HG02623 (cell line): ENCODE measurements at regions not wholly inside any gene's neighbourhood (a gene's known extent, or its start where the extent isn't known, plus 50 kb on each side); places are given as distances from the start of the nearest gene placed in this dataset.

Experiments used
- ATAC-seq: cut with Tn5 transposase; IDR thresholded peaks from one replicate; pipeline ENCODE4 v1.9.1; 2021; ENCODE audit warnings: moderate library complexity; ENCODE audit not compliant: unreplicated experiment

DNA sequence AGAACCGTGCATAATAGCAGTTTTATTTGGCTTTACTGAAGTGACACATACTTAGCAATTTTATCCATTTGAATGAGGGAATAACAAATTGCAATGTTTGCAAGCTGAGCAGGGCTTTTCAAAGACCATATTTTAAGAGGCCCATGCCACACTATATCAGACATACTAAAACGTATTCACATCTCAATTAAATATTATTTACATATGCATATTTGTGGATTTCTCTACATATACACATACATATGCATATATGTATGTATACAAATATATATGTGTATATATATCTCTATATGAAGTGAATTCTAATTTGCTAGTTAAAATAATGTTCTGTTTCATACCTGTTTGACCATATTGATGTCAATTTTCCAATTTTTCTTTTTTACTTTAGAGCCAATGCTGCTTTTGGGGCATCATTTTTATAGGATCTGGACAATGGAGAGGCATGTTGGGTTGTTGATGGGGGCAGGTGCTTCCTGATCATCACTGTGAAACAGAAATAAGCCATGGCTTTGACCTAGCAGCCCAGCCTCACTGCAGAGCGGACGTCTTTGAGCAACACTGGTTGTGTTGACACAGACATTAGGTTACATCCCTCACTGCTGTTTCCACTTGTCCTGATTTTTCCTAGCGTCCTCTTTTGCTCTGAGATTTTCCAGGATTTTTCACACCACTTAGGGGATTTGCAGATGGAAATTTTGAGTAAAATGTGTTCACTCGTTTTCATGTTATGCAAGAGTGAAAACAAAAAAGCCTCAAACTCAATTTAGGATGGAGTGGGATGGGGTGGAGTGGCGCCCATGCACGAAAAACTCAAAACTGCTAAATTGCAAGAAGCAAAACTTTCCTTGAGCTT lies 56.9 kb downstream of the RDH14 start:
- ATAC-seq: no peak

DNA sequence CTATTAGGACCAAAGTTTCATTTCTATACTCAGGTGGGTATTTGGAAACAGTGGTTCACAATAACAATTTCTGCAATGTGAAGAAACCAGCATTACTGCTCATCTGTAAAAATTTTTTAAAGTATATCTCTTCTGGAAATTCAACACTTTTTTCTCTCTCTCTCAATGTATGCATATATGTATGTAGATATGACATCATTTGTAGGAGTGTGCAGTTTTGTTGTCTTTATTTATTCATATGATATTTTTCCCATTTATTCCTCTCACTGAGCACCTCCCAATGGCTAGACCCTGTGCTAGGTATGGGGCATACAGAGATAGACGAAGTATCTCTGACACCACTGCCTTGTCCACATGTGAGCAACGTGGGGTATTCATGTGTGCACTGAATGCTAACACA lies 58.3 kb downstream of the RDH14 start:
- ATAC-seq: no peak

DNA sequence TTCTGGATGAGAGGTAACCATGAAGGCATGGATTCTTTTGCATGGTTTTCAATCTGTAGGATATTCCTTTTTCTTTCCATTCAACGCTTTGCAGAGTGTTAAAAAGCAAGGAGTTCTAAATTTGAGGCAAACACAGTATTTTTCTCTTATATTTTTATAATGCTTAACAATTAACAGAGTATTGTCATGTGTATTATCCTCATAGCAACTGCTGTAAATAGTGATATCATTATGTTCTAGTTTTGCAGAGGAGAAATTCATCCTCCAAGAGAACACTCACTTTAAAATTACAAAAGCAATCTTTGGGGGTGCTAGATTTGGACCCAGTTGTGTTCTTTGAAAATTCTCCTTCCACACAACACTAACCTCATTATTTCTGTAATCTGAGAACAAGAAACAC lies 58.7 kb downstream of the RDH14 start:
- no peak for ATAC-seq

DNA sequence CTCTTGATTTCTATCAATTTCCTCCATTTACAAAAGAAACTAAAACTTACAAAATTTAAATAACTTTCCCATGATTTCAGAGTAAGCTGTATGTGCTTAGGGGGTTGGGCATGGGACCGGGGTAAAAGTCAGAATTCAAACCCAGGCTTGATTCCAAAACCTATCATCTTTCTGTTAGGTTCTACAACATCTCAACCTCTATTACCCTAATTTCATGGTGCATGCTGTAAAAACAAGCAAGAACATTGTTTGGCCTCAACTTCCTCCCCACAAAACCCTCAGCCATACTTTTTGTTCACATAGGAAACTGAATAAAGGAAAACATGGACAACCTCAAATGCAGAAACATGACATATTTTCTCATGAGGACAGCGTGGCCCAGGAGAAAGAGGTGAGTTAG lies 59.3 kb downstream of the RDH14 start:
- no peak for ATAC-seq

DNA sequence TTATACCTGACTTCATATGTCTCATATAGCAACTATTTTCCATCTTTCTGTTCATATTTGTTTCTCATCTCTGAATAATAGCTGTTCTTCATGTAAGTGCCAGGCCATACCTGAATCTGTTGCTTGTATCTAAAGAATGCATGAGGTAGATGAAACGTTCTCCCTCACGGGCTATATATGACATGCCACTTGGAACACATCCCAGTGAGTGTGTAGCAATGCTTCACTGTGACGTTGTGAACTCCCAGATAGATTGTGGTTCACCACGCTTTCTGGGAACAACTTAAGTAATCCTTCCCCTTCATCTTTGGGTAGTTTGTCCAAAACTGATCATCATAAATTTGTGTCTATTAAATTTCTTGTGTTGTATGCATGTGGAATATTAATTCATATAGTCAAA lies 60.1 kb downstream of the RDH14 start:
- no peak for ATAC-seq

DNA sequence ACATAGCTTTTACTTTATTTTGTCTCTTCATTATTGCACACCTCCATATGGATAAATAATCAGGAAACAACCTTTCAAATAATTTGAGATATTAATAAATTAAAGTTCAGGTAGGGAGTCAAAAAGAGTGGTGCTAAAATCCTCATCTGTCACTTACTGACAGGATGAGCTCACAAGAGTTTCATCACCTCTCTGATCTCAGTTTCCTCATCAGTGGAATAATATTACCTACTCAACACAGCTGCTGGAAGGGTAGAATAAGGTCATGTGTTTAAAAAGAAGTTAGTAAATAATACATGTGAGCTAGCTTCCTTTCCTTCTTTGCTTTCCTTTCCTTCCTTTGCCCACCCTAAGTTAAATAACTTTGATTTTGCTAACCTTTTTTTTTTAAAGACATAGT lies 61.9 kb downstream of the RDH14 start:
- no peak for ATAC-seq

DNA sequence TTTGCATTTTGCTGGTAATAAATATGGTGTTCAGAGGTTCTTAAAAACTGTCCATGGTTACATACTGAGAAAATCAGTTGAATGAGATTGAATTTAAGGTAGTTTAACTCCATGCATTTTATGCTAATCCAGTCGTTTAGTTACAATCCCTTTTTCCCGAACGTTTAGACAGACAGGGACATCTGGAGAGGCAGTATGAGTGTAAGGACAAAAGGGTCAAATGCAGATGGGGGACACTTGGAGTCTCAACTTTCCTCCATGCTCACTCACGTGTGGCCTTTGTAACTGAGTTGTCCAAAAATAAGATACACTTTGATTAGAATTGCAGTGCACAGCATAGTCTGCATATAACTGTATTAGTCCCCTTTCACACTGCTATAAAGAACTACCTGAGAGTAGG lies 63.9 kb downstream of the RDH14 start:
- no peak for ATAC-seq

DNA sequence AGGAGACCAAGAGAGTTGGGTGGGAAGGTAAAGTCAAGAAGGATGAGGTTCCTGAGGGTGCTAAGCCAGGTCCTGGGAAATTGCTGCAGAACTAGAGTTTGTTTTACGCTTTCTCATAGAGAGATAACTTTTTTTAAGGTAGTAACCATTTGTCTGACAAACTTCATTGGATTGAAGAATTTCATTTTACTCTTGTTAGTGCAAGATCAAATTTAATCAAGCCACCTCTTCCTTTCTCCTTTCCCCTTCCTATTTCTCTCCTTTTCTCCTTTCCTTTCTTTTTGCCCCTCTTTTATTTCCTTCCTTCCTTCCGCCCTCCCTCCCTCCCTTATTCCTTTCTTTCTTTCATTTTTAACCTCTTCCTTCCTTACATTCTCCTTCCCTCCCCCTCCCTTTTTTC lies 65.4 kb downstream of the RDH14 start:
- no peak for ATAC-seq

DNA sequence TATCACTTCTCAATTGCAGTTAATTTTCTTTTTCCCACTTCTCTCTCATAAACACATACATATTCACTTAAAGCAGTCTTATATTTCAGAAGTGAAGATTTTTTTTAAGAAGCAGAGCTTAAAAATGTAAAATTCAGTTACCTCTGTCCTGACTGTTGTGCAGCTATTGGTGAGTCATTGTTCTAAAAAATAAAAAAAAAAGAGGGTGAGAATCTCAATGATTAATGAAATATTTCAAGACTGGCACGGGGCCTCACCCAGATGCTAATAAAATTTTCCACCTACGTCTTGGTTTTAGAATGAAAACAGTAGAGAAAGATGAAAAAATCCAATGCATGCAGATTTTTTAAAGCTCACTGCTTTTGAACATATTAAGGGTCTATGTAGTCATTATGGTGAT lies 67.7 kb downstream of the RDH14 start:
- no peak for ATAC-seq

DNA sequence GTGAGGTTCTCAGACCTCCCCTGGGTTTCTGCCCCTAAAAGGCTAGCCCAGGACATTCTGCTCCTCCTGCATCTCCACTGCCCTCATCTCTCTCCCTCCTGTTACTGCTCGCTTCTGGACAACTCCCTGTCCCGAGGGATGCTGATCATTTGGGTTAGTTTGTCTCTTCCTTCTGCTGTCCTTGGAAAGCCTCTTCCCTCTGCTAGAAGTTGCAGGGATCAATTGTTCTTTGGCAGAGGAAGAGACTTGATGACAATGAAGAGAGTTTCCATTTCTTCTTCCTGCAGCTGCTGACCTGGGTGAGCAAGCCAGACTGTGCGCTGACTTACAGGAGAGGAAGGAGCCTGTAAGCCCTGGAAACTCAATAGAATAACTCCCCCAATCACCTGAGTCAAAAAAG lies 68.9 kb downstream of the RDH14 start:
- ATAC-seq: no peak

DNA sequence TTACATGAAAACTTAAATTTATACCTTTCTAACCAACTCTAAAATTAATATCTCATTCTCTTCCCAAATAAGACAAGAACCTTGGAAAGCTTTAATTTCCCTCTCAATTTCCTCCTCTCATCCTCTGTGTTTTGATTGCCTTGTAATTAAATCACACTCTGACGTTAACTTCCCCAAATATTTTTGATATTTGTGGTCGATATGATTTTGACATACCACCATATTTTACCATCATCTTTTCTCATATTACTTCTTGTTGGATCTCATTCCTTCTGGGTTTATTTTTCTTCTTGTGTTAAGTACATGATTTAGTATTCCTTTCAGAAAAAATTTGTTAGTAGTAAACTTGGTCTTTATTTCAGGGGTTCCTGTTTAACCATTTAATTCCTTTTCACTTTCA lies 69.6 kb downstream of the RDH14 start:
- ATAC-seq: no peak

DNA sequence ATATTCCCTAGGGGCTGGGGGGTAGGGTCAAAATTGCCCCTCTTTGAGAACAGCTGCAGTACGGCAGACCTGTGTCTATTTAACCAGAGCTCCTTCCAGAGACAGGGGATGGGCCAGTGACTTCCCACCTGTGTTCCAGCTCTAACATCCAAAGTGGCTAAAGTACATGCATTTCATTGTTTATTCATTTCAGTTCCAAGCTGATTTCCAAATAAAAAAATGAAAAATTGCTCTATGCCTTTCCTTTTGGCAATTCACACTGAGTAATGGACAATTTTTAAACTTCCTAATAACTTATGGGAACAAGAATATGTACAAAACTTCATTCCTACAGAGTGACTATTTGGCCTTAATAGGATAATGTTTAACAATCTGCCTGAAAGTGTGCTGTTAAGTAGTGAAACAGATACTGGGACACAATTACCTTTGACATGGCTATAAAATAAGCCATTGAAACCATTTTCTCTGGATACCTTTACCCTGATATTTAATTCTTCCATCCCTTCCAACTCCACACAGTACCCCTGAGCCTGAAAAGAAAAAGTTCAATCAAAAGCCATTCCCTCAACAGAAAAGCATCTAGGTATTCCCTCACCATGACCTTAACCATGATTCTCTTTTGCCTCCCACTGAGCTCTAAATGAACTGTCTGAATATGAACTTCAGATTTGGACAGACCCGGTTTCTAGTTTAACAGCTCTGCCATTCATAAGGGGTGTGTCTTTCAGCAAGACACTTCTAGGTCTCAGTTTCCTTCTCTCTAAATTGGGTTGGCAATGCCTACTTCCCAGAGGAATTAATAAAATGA lies 73.1 kb downstream of the RDH14 start:
- ATAC-seq: no peak

DNA sequence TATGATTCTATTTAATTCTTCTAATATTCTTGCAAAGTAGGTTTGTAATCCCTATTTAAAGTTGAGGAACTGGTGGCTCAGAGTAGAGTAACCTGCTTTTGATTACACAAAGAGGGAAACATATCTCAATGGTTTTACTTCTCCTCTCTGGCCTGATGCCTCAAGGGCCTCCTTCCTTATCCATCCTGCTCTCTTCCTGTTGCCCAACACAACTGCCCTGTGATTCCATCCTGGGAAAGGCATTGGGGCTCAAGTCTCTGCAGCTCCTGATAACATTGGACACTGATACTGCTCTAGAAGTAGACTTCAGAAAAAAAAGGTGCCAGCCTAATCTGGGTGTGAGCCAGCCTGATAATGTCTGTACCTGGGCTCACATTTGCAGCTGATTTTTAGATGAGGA lies 75.8 kb downstream of the RDH14 start:
- no peak for ATAC-seq

DNA sequence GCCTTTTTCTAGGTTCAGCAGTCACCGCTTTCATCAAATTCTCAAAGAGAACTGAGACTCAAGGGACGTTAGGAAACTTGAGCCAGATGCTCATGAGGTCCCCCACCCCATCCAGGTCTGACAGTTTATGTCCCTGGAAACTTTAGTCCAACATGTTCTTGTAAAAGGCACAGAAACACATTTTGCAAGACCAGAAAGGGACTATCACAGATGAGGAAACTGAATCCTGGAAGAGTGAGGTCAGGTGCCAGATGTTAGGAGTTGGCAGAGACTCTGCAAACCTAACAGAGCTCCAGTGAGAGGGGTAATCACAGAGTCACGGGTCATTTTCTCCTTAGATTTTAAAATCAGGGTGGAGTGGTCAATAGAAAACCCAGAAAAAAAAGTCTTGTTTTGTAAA lies 76.6 kb downstream of the RDH14 start:
- ATAC-seq: no peak

DNA sequence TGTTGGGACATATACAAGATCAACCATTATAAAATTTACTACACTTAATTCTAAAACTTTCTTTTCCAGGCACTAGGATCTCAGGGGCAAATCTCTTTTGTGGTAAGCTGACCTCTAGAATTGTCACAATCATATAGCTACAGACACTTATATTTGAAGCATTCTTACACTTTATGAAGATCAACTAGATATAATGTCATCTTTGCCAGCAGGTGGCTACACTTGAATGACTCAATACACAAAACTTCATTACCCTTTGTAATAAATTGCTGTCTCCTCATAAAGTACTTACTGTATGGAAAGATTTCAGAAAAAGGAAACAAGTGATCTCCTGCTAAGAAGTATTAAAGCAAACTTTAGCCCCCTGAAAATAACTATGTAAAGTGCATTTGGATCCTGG lies 77.8 kb downstream of the RDH14 start:
- ATAC-seq: no peak

DNA sequence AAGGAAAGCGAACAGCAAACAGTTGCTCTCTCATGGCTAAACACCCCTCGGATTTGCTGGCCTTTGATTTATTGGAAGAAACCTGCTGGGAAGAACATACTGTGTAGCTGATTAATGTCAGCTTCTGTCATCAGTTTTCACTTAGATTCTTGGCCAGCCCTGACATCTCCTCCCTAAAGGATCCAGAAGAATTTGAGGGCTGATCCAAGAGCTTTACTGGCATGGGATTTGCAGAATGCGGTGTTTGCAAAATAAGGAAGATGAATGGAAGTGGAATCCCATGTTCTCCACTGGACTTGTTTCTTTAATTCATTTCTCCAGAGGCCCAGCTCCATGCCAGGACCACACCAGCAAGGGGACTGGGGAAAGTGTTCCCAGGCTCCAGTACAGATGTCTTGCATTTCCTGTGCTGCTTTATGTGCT lies 80.5 kb downstream of the RDH14 start:
- ATAC-seq: no peak

DNA sequence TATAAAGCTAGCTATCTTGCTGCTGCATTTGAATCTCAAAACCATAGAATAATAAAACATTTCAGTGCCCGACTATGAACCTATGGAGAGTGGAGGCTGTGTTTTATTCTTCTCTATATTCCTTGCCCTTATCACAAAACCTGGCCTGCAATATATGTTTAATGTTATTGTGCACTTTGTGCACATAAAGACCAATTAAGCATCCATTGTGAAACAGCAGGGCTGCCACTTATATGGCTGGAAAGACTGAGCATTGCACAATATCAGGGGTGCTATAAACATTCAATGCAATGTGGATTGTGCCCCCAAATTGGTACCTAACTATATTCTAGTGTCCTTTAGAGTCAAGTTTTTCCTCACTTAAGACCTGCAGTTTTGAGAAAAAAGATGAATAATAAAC lies 83.2 kb downstream of the RDH14 start:
- no peak for ATAC-seq

DNA sequence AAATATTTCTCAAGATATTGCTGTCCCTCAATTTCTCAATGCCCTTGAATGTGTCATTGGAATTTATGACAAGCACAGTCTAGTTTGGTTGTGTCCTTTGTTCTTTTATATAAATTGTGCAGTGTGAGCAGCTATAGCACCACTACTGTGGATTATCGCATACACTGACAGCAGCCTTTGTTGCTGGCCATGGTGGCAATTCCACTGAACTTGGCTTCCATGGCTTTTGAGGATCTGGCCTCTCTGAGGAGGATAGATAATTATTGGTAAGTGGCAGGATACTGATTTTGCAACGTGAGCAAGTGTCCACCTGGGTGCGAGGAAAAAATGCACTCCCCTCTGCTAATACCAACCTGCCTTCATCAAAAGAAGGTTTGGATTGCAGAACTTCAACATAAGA lies 84.0 kb downstream of the RDH14 start:
- ATAC-seq: no peak

DNA sequence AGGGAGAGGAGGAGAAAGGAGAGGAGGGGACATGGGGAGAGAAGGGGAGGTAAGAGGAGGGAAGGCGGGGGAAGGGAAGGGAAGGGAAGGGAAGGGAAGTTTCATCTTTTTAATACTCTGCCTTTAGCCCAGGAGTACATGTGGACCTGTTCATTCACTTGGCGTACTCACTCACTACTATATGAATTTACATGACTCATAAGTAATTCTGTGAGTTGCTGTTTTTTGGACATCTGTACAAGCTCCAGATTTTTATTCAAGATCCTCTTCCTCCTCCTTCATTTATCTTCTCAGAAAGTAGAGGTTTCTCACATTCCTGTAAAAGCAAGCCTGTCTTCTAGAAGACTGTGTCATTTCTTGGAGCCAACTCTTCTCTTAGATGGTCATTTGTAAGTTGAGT lies 84.6 kb downstream of the RDH14 start:
- ATAC-seq: no peak

DNA sequence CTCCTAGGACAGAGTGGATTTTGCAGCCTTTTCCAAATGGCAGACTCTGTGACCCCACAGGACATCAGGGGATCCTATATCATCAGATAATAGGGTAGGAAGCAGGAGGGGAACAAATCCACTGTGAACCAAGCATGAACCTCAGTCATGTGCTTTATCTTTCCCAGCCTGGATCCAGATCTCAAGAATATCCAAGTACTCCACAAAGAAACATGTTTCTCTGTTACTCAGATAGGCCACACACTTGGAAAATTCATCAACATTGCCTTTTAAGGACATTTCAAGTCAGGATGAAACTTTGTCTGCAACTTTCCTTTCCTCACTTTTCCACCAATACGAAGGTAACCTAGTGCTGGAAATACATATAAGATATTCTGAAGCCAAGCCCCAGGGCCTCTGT lies 85.8 kb downstream of the RDH14 start:
- ATAC-seq: no peak

DNA sequence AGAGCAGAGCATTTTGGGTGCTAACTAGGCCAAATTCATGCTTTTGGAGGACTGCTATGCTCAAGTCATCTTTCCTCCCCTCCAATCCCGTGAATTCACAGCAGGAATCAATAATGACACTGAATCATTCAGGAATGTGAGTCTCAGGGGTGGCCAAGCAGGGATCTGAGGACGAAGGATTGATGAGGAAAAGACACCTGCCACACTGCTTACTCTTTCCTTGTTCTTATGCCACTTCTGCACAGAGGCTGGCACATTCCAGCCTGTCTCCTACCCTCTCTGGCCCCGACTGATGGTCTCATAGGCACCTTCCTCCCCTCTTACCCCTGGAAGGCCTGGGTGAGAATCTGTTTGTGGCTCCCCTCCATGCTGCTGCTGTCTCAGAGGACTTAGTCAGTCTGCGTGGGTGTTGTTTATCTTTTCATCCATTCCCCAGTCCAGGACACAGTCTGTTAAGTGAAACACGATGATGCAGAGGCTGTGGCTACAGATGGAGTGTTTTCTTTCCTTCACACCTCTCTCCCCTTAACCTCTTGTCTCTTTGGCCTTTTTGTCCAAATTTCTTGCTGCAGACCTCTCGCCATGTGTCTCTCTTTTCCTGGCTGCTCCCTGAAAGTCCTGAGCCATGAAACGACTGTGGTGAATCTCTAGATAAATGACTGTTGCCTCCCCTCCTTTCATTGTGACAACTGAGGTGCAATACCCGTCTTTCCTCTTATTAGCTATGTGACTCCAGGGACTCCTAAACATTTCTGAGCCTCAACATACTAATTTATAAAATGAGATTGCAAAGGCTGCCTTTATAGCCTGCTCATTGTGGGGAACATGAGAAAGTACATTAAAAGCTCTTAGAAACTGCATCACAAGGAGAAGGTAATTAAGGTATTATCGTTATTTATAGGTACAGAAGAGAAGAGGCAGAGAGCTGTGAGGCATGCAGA lies 86.9 kb downstream of the RDH14 start:
- ATAC-seq: no peak
